ENCODE measurements at regions not wholly inside any gene's neighbourhood (a gene's known extent, or its start where the extent isn't known, plus 50 kb on each side); places are given as distances from the start of the nearest gene placed in this dataset.

- TF ChIP-seq RAD21 (IDR thresholded peaks at IDR 0.05 in 1 of 2, conservative IDR thresholded peaks at IDR 0.05 in 1 of 2; ENCODE audit: low read depth in 2 of 2, low read length in 2 of 2) = no peak
- TF ChIP-seq RFX5 (IDR thresholded peaks at IDR 0.05; ENCODE audit: borderline replicate concordance, low read depth, low read length) = no peak
- TF ChIP-seq YY1 (IDR thresholded peaks at IDR 0.05; ENCODE audit: low read depth, low read length) = no peak
- no peak for TF ChIP-seq CHD1 (IDR thresholded peaks at IDR 0.05; ENCODE audit: low read depth, low read length)
These were observed 616.1 kb upstream of the ALCAM start (continued) for GRCh38 chr3:104750581-104750980.
